HEK293 (cell line): ENCODE measurements at regions not wholly inside any gene's neighbourhood (a gene's known extent, or its start where the extent isn't known, plus 50 kb on each side); places are given as distances from the start of the nearest gene placed in this dataset.

ENCODE experiments used
- CTCF ChIA-PET: fragments of 350-600 bp; formaldehyde crosslinking; extraction: SDS; loops from one replicate; lab custom pipeline; 2021; ENCODE audit warnings: antibody characterized with exemption; lab: Yijun Ruan, JAX
- POLR2A ChIA-PET: fragments of 300-600 bp; formaldehyde crosslinking; extraction: SDS; loops from one replicate; lab custom pipeline; 2020; ENCODE audit warnings: antibody characterized with exemption, inconsistent platforms; lab: Yijun Ruan, JAX
- H3K27ac ChIP-seq: fragments of 200-500 bp; sonication (Bioruptor generic); 2 replicates; pipeline ENCODE4 v1.5.1; 2014; ENCODE audit warnings: low read depth, low read length, control low read depth, inconsistent platforms; ENCODE audit errors: extremely low read depth
- H3K36me3 ChIP-seq, 2 experiments: fragments of 200-500 bp in 1 of 2; sonication (Bioruptor generic) in 1 of 2; 1 replicate in 1 of 2; 2 replicates in 1 of 2; pipeline ENCODE4 v1.5.1; 2014 to 2017; ENCODE audit warnings: inconsistent platforms in 2 of 2, low read length in 2 of 2; ENCODE audit not compliant: control insufficient read depth in 2 of 2, insufficient read depth in 1 of 2
- H3K4me1 ChIP-seq: fragments of 200-500 bp; sonication (Bioruptor generic); 2 replicates; pipeline ENCODE4 v1.5.1; 2014; ENCODE audit warnings: mild to moderate bottlenecking, low read length, inconsistent platforms; ENCODE audit not compliant: control insufficient read depth, insufficient read depth
- H3K4me3 ChIP-seq: 2 replicates; pipeline ENCODE4 v1.5.1; 2011; ENCODE audit warnings: low read depth, mild to moderate bottlenecking, control low read depth, low read length, moderate library complexity
- H3K9me3 ChIP-seq: fragments of 200-500 bp; sonication (Bioruptor generic); 2 replicates; pipeline ENCODE4 v1.5.1; 2014; ENCODE audit warnings: low read depth, low read length, inconsistent platforms; ENCODE audit not compliant: control insufficient read depth, insufficient read depth
- FEZF1 ChIP-seq: fragments of 450-650 bp; formaldehyde crosslinking; IDR thresholded peaks from 2 replicates; pipeline ENCODE4 v1.5.1; 2016; ENCODE audit warnings: missing biosample characterization, missing genetic modification characterization
- HOXA7 ChIP-seq: sonication (generic); formaldehyde crosslinking; IDR thresholded peaks from 2 replicates; pipeline ENCODE4 v1.8.1; 2022; ENCODE audit warnings: missing genetic modification reagents, borderline replicate concordance
- HOXD13 ChIP-seq: sonication (generic); formaldehyde crosslinking; IDR thresholded peaks from 2 replicates; pipeline ENCODE4 v1.8.0; 2022; ENCODE audit warnings: missing genetic modification reagents, borderline replicate concordance
- KLF10 ChIP-seq: fragments of 450-650 bp; IDR thresholded peaks from 2 replicates; pipeline ENCODE4 v1.5.1; 2018; ENCODE audit warnings: missing biosample characterization, mild to moderate bottlenecking, missing genetic modification characterization
- OVOL3 ChIP-seq: fragments of 450-650 bp; formaldehyde crosslinking; IDR thresholded peaks from 2 replicates; pipeline ENCODE4 v1.5.1; 2016; ENCODE audit warnings: missing biosample characterization, missing genetic modification characterization
- PRDM4 ChIP-seq: fragments of 450-650 bp; formaldehyde crosslinking; IDR thresholded peaks from 2 replicates; pipeline ENCODE4 v1.5.1; 2017; ENCODE audit warnings: missing biosample characterization, missing genetic modification characterization
- RBAK ChIP-seq: fragments of 450-650 bp; formaldehyde crosslinking; IDR thresholded peaks from 2 replicates; pipeline ENCODE4 v1.5.1; 2016; ENCODE audit warnings: missing biosample characterization, missing genetic modification characterization
- SCRT1 ChIP-seq: fragments of 450-650 bp; formaldehyde crosslinking; IDR thresholded peaks from 2 replicates; pipeline ENCODE4 v1.5.1; 2016; ENCODE audit warnings: missing biosample characterization, missing genetic modification characterization, borderline replicate concordance
- TRIM28 ChIP-seq: IDR thresholded peaks from 2 replicates; pipeline ENCODE4 v1.6.1; 2011; ENCODE audit warnings: low read length, control low read depth, borderline replicate concordance
- WT1 ChIP-seq: fragments of 450-650 bp; formaldehyde crosslinking; IDR thresholded peaks from 2 replicates; pipeline ENCODE4 v1.5.1; 2016; ENCODE audit warnings: missing biosample characterization, missing genetic modification characterization
- ZBTB48 ChIP-seq: fragments of 450-650 bp; formaldehyde crosslinking; IDR thresholded peaks from 2 replicates; pipeline ENCODE4 v1.5.1; 2016; ENCODE audit warnings: missing biosample characterization, missing genetic modification characterization
- ZBTB7A ChIP-seq: fragments of 450-650 bp; formaldehyde crosslinking; IDR thresholded peaks from 2 replicates; pipeline ENCODE4 v1.5.1; 2016; ENCODE audit warnings: low read depth, missing biosample characterization, missing genetic modification characterization
- ZNF121 ChIP-seq: fragments of 450-650 bp; formaldehyde crosslinking; IDR thresholded peaks from 2 replicates; pipeline ENCODE4 v1.5.1; 2016; ENCODE audit warnings: missing biosample characterization, missing genetic modification characterization
- ZNF155 ChIP-seq: fragments of 450-650 bp; formaldehyde crosslinking; IDR thresholded peaks from 2 replicates; pipeline ENCODE4 v1.5.1; 2016; ENCODE audit warnings: missing biosample characterization, missing genetic modification characterization
- ZNF18 ChIP-seq: fragments of 450-650 bp; formaldehyde crosslinking; IDR thresholded peaks from 2 replicates; pipeline ENCODE4 v1.5.1; 2016; ENCODE audit warnings: missing biosample characterization, missing genetic modification characterization
- ZNF239 ChIP-seq: fragments of 450-650 bp; formaldehyde crosslinking; IDR thresholded peaks from 2 replicates; pipeline ENCODE4 v1.5.1; 2016; ENCODE audit warnings: missing biosample characterization, missing genetic modification characterization
- ZNF274 ChIP-seq, 2 experiments: fragments of 200-500 bp in 1 of 2; fragments of 450-650 bp in 1 of 2; sonication (Bioruptor generic) in 1 of 2; formaldehyde crosslinking in 1 of 2; IDR thresholded peaks; 2 replicates each; pipeline versions ENCODE4 v1.5.1 to v1.6.1; 2014 to 2016; ENCODE audit warnings: borderline replicate concordance in 1 of 2, inconsistent platforms in 1 of 2, low read length in 1 of 2, missing biosample characterization in 1 of 2, missing genetic modification characterization in 1 of 2
- ZNF280D ChIP-seq: fragments of 450-650 bp; formaldehyde crosslinking; IDR thresholded peaks from 2 replicates; pipeline ENCODE4 v1.5.1; 2016; ENCODE audit warnings: missing biosample characterization, missing genetic modification characterization
- ZNF501 ChIP-seq: fragments of 450-650 bp; formaldehyde crosslinking; IDR thresholded peaks from 2 replicates; pipeline ENCODE4 v1.5.1; 2016; ENCODE audit warnings: missing biosample characterization, missing genetic modification characterization
- ZNF530 ChIP-seq: fragments of 450-650 bp; formaldehyde crosslinking; IDR thresholded peaks from 2 replicates; pipeline ENCODE4 v1.5.1; 2016; ENCODE audit warnings: low read depth, missing biosample characterization, missing genetic modification characterization
- ZNF561 ChIP-seq: fragments of 450-650 bp; IDR thresholded peaks from 2 replicates; pipeline ENCODE4 v1.5.1; 2018; ENCODE audit warnings: missing biosample characterization, missing genetic modification characterization, borderline replicate concordance
- ZNF785 ChIP-seq: fragments of 450-650 bp; formaldehyde crosslinking; IDR thresholded peaks from 2 replicates; pipeline ENCODE4 v1.5.1; 2016; ENCODE audit warnings: missing biosample characterization, missing genetic modification characterization
- ZNF792 ChIP-seq: fragments of 450-650 bp; formaldehyde crosslinking; IDR thresholded peaks from 2 replicates; pipeline ENCODE4 v1.5.1; 2016; ENCODE audit warnings: missing biosample characterization, missing genetic modification characterization

- TF ChIP-seq PRDM4 (tag by site-specific recombination) (no peak), SCRT1 (no peak), ZNF785 (no peak), ZNF18 (tag by site-specific recombination) (no peak), ZNF561 (tag by site-specific recombination) (no peak)
- TF ChIP-seq, all 188 proteins: peak for 0
Measured at GRCh38 chr3:72183489-72183888, 398.5 kb upstream of the PROK2 start (continued).

GRCh38 chr3:72182206-72182605 is 397.3 kb upstream of the PROK2 start:
- ChIA-PET POLR2A (no interaction called here), CTCF (no interaction called here)
- peaks cover 5% of the 10 kb centered on the region for H3K4me1 ChIP-seq
- no peaks in the 10 kb centered on the region for H3K36me3 ChIP-seq
- H3K27ac ChIP-seq, result no peak overlapping the region
- TF ChIP-seq RBAK (tag by site-specific recombination) (no peak), TRIM28 (no peak), WT1 (no peak), ZNF530 (tag by site-specific recombination) (no peak), ZNF501 (no peak), ZBTB48 (no peak), OVOL3 (no peak), ZNF155 (tag by site-specific recombination) (no peak), HOXD13 (CRISPR knock-in tag) (no peak), ZNF280D (no peak), FEZF1 (tag by site-specific recombination) (no peak), ZNF239 (tag by site-specific recombination) (no peak), ZNF561 (tag by site-specific recombination) (no peak), KLF10 (tag by site-specific recombination) (no peak), ZNF792 (tag by site-specific recombination) (no peak), ZBTB7A (tag by site-specific recombination) (no peak), SCRT1 (no peak), ZNF121 (tag by site-specific recombination) (no peak), HOXA7 (CRISPR knock-in tag) (no peak), ZNF274 (IDR thresholded peaks at IDR 0.05; ENCODE audit: low read length) (no peak), ZNF274 (tag by site-specific recombination; IDR thresholded peaks at IDR 0.05; ENCODE audit: borderline replicate concordance) (no peak)
- H3K4me3 ChIP-seq, result no peak overlapping the region
- H3K9me3 ChIP-seq, result no peaks in the 10 kb centered on the region
